Osteocyte (in vitro differentiated cells): ENCODE measurements at regions not wholly inside any gene's neighbourhood (a gene's known extent, or its start where the extent isn't known, plus 50 kb on each side); places are given as distances from the start of the nearest gene placed in this dataset.

Experiments used
- DNase-seq: peaks from one replicate; pipeline ENCODE4 v3.0.0; 2021; ENCODE audit warnings: mixed read lengths; ENCODE audit not compliant: unreplicated experiment; ENCODE audit errors: extremely low spot score
- H3K27ac Mint-ChIP-seq: one replicate; pipeline ENCODE4 v1.8.0; 2021; ENCODE audit warnings: mild to moderate bottlenecking, mixed read lengths; ENCODE audit not compliant: unreplicated experiment
- H3K27me3 Mint-ChIP-seq: one replicate; pipeline ENCODE4 v1.8.0; 2021; ENCODE audit warnings: mixed read lengths; ENCODE audit not compliant: unreplicated experiment
- H3K36me3 Mint-ChIP-seq: one replicate; pipeline ENCODE4 v1.8.0; 2021; ENCODE audit warnings: mixed read lengths; ENCODE audit not compliant: unreplicated experiment
- H3K4me1 Mint-ChIP-seq: one replicate; pipeline ENCODE4 v1.8.0; 2021; ENCODE audit warnings: mixed read lengths; ENCODE audit not compliant: unreplicated experiment
- H3K4me3 Mint-ChIP-seq: one replicate; pipeline ENCODE4 v1.8.0; 2021; ENCODE audit warnings: mild to moderate bottlenecking, moderate library complexity, mixed read lengths; ENCODE audit not compliant: unreplicated experiment
- H3K9me3 Mint-ChIP-seq: one replicate; pipeline ENCODE4 v1.8.0; 2021; ENCODE audit warnings: mixed read lengths; ENCODE audit not compliant: unreplicated experiment
- TF ChIP-seq, protein P1 (sequence below): fragments of 200-600 bp; sonication (generic); IDR thresholded peaks from 2 replicates; pipeline ENCODE4 v1.5.0; 2021; ENCODE audit warnings: antibody characterized with exemption, mild to moderate bottlenecking, moderate library complexity

DNA sequence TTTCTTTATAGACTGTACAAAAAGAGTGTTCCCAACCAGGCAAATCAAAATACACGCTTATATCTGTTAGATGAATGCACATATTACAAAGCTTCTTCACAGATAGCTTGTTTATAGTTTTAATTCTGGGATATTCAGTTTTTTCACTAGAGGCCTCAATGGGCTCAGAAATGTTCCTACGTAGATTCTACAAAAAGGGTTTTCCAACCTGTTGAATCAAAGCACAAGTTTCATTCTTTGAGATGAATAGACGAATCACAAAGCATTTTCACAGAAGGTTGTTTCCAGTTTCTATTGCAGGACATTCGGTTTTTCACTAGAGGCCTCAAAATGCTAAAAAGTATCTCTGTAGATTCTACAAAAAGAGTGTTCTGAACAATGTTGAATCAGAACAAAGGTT, 1490.3 kb downstream of the UQCRFS1 start:
- Mint-ChIP-seq H3K9me3 (peaks cover 54% of the 10 kb centered on the region), H3K27ac (no peak overlapping the region), H3K4me3 (no peak overlapping the region), H3K36me3 (peaks cover 22% of the 10 kb centered on the region), H3K27me3 (no peaks in the 10 kb centered on the region), H3K4me1 (no peaks in the 10 kb centered on the region)
- TF ChIP-seq, protein P1, sequence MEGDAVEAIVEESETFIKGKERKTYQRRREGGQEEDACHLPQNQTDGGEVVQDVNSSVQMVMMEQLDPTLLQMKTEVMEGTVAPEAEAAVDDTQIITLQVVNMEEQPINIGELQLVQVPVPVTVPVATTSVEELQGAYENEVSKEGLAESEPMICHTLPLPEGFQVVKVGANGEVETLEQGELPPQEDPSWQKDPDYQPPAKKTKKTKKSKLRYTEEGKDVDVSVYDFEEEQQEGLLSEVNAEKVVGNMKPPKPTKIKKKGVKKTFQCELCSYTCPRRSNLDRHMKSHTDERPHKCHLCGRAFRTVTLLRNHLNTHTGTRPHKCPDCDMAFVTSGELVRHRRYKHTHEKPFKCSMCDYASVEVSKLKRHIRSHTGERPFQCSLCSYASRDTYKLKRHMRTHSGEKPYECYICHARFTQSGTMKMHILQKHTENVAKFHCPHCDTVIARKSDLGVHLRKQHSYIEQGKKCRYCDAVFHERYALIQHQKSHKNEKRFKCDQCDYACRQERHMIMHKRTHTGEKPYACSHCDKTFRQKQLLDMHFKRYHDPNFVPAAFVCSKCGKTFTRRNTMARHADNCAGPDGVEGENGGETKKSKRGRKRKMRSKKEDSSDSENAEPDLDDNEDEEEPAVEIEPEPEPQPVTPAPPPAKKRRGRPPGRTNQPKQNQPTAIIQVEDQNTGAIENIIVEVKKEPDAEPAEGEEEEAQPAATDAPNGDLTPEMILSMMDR: no peak
- no peak for DNase-seq

DNA sequence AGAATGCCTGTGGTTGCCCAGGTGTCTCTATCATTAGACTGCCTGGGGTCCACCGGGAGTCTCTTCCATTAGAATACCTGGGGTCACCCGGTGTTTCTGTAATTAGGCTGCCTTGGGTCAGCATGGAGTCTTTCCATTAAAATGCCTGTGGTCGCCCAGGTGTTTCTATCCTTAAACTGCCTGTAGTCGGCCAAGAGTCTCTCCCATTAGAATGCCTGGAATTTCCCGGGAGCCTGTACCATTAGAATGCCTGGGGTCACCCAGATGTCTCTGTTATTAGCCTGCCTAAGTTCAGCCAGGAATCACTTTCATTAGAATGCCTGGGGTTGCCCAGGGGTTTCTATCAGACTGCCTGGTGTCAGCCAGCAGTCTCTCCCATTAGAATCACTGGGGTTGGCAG, 1492.8 kb downstream of the UQCRFS1 start:
- H3K27me3 Mint-ChIP-seq: no peaks in the 10 kb centered on the region
- DNase-seq: no peak
- TF ChIP-seq, protein P1: no peak
- H3K4me1 Mint-ChIP-seq: no peaks in the 10 kb centered on the region
- H3K4me3 Mint-ChIP-seq: no peak overlapping the region
- no peak overlapping the region for H3K27ac Mint-ChIP-seq
- peaks cover 7% of the 10 kb centered on the region for H3K36me3 Mint-ChIP-seq
- H3K9me3 Mint-ChIP-seq: peaks cover 71% of the 10 kb centered on the region

DNA sequence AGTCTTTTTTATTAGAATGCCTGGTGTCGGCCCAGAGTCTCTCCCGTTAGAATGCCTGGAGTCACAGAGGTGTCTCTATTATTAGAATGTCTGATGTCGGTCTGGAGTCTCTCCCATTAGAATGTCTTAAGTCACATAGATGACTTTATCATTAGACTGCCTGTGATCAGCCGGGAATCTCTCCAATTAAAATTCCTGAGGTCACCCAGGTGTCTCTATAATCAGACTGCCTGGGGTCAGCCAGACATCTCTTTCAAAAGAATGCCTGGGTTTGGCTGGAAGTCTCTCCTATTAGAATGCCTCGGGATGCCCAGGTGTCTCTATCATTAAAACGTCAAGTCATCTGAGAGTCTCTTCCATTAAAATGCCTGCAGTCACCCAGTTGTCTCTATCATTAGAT, 1493.9 kb downstream of the UQCRFS1 start:
- Mint-ChIP-seq H3K4me1 (no peaks in the 10 kb centered on the region), H3K36me3 (peaks cover 2% of the 10 kb centered on the region), H3K4me3 (no peak overlapping the region), H3K27ac (no peak overlapping the region), H3K27me3 (no peaks in the 10 kb centered on the region), H3K9me3 (peaks cover 78% of the 10 kb centered on the region)
- TF ChIP-seq, protein P1: no peak
- no peak for DNase-seq

DNA sequence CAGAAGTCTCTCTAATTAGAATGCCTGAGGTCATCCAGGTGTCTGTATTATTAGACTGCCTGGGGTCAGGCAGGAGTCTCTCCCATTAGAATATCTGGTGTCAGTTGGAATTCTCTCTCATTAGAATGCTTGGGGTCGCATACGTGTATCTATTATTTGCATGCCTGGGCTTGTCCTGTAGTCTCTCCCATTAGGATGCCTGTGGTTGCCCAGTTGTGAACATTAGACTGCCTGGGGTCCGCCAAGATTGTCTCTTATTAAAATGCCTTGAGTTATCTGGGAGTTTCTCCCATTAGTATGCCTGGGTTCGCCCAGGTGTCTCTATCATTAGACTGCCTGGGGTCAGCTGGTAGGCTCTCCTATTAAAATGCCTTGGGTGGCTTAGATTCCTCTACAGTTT, 1494.7 kb downstream of the UQCRFS1 start:
- Mint-ChIP-seq H3K9me3 (peaks cover 84% of the 10 kb centered on the region), H3K27me3 (no peaks in the 10 kb centered on the region), H3K36me3 (no peaks in the 10 kb centered on the region), H3K27ac (no peak overlapping the region), H3K4me3 (no peak overlapping the region), H3K4me1 (no peaks in the 10 kb centered on the region)
- TF ChIP-seq, protein P1: no peak
- DNase-seq: no peak

DNA sequence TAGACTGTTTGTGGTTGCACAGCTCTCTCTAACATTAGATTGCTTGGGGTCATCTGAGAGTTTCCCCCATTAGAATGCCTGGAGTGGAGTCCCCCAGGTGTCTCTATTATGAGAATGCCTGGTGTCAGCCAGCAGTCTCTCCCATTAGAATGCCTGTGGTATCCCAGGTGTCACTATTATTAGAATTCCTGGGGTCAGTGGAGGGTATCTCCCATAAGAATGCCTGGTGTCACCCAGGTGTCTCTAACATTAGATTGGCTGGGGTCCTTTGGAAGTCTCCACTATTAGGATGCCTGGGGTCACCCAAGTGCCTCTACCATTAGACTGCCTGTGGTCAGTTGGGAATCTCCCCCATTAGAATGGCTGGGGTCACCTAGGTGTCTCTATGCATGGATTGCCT, 1495.1 kb downstream of the UQCRFS1 start:
- no peaks in the 10 kb centered on the region for H3K36me3 Mint-ChIP-seq
- TF ChIP-seq, protein P1: no peak
- H3K4me3 Mint-ChIP-seq: no peak overlapping the region
- no peaks in the 10 kb centered on the region for H3K4me1 Mint-ChIP-seq
- peaks cover 84% of the 10 kb centered on the region for H3K9me3 Mint-ChIP-seq
- no peaks in the 10 kb centered on the region for H3K27me3 Mint-ChIP-seq
- no peak for DNase-seq
- H3K27ac Mint-ChIP-seq: no peak overlapping the region
